Superior temporal gyrus (tissue), 1 donor: ENCODE measurements at regions not wholly inside any gene's neighbourhood (a gene's known extent, or its start where the extent isn't known, plus 50 kb on each side); places are given as distances from the start of the nearest gene placed in this dataset.
"Not testable (repeated sequence)": the region's sequence is repeated elsewhere in the genome, so short reads cannot be mapped to it uniquely, and the experiment has no call there.

ENCODE experiments used
- DNase-seq: peaks from one replicate; pipeline ENCODE4 v3.0.0-alpha.2; 2016; ENCODE audit errors: extremely low spot score

- no peak for DNase-seq
These were observed 1310.5 kb upstream of the CITED2 start for GRCh38 chr6:140684776-140685550.

DNA sequence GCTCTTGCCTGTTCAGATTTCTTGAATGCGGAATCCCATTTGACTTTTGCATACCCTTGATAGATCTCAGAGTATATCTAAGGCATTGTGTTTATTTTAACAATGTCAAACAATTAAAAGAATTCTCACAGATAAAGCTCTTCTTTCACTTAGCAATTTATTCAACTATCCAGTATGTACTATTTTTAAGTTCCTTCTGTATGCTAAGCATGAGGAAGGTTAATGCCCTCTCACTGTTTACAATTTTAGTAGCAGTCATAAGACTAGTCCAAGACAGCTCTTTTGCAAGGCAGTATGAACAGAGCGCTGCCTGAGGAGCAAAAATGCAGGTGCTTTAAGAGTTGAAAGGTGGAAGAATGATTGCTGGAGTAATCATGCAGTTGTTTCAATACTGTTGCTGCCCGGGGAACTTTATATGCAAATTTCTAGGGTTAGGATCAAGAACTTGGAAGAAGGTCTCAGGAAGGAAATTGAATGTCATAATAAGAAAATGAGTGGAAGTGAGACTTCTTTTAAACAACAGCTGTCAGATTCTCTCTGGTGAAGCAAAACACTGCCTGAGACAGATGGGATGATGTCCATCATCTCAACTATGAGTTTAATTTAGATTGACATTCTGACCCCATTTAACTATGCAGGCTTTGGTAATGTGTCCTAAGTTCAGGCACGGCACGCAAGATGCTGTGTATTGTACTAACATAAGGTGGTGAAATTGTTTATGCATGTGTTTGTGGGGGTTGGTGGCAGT is 1303.5 kb upstream of the CITED2 start:
- DNase-seq: no peak

DNA sequence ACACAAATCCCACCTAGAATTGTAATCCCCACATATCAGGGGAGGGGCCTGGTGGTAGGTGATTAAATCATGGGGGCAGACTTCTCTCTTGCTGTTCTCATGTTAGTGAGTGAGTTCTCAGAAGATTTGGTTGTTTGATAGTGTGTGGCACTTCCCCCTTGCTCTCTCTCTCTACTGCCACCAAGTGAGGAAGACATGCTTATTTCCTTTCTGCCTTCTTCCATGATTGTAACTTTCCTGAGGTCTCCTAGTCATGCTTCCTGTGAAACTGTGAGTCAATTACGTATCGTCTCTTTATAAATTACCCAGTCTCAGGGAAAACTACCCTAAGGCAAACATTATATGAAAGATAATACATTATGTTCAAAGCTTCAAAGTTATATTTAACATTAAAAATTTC is 1297.5 kb upstream of the CITED2 start:
- no peak for DNase-seq

GRCh38 chr6:140670021-140670420 is 1295.6 kb upstream of the CITED2 start:
- DNase-seq: no peak

GRCh38 chr6:140669321-140669720 is 1294.9 kb upstream of the CITED2 start:
- DNase-seq: no peak

DNA sequence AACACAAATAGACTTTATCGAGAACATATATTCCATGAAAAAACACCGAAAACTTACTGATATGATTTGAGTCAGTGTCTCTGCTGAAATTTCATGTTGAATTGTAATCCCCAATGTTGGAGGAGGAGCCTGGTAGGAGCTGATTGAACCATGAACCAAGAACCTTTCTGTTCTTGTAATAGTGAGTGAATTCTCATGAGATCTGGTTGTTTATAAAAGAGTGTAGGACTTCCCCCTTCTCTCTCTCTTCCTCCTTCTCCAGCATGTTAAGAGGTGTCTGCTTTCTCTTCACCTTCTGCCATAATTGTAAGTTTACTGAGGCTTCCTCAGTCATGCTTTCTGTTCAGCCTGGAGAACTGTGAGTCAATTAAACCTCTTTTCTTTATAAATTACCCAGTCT is 1289.3 kb upstream of the CITED2 start:
- DNase-seq: no peak

DNA sequence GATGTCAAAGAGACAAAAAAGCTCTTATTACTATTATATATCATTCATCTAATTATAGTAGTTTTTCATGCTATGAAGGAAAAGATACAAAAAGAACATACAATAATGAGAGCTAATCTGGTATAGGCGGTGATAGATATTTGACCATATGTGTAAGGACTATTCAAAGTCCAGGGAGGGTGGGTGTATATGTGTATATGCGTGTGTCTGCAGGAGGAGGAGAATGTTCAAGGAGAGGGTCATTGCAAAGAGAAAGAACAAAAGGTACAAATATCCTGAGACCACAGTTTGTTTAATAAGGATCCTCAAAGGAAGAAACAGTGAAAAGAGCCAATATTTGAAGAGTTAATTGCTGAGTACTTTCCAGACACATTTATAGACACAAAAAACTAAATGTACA is 1288.6 kb upstream of the CITED2 start:
- no peak for DNase-seq

DNA sequence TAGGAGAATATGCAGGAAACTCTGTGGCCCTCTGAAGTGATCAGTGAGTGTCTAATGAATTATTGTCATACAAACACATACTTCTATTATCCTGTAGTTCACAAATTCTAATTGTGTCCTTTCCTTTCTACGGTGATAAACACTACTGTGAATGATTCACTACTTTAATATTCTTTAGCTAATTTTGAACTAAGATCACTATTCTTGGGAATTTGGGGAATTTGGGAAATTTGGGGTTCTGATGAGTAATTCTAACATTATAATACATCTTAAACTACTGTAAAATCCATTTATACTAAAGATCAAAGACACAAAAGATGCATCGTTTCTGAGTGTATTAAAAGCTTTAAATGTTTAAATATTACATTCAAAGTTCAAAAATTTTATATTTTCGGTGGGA is 1287.2 kb upstream of the CITED2 start:
- DNase-seq: no peak

GRCh38 chr6:140660295-140660694 is 1285.8 kb upstream of the CITED2 start:
- DNase-seq: no peak

DNA sequence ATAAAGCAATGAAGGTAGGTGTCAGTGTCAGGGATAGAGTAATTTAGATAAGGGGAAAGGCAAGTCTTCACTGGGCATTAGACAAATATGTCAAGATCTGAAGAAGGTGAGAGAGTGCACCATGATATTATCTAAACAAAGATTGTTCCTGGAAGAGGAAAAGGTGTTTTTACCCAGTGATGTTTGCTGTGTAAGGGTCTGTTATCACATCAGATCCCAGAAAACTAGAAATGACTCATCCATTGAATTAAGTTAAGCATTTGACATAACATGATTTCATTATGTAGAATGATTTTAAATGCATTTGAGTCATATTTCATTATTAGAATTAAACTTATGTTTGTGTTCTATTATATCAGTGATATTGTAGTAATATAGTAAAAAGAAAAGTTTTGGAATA is 1279.5 kb upstream of the CITED2 start:
- DNase-seq: no peak

DNA sequence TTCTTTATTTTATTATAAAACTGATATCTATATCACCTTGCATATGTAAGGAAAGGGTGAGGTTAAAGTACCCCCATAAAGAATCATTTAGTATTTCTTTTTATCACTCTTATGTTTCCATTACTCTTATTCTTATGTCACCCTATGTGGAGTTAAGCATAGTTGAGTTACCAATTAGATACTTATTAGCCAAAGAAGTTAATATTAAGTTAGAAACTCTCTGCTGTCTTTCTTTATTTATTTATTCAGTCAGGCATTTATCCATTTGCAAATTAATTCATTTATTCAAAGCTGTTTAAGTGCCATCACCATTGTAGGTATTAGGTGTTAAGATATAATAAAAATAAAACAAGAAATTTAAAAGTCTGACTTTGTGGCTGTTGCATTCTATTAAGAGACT is 1279.1 kb upstream of the CITED2 start:
- DNase-seq: no peak

DNA sequence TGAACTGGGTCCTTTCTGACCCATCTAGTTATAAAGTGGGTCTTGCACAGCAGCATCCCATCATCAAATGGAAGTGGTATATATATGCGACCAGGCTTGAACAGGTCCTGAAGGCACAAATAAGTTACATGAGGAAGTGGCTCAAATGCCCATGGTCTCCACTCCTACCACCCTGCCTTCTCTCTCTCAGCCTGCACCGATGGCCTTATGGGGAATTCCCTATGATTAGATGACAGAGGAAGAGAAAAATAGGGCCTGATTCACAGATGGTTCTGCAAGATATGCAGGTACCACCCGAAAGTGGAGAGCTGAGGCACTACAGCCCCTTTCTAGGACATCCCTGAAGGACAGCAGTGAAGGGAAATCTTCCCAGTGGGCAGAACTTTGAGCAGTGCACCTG is 1275.1 kb upstream of the CITED2 start:
- DNase-seq: not testable (repeated sequence)

DNA sequence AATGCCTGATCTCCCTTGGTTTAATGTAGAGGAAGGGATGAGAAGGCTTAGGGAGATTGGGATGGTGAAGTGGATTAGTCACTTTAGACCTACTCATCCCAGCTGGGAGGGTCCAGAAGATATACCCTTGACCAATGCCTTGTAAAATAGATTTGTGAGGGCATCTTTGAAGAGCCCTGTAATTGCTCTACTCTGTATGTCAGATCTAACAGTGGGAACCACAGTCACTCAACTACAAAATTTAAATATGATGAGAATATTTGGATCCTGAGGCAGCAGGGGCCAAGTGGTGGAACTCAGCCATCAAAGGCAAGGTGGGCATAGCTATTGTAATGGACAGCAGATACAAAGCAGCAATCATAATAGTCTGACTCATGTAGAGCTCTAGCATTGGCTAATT is 1272.9 kb upstream of the CITED2 start:
- DNase-seq: not testable (repeated sequence)

DNA sequence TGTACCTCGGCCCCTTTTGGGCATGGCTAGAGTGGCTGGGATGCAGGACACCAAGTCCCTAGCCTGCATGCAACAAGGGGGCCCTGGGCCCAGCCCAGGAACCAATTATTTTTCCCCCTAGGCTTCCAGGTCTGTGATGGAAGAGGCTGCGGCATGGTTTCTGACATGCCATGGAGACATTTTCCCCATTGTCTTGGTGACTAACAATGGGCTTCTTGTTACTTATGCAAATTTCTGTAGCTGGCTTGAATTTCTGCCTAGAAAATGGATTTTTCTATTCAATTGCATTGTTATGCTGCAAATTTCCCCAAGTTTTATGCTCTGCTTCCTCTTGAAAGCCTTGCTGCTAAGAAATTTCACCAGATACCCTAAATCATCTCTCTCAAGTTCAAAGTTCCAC is 1269.6 kb upstream of the CITED2 start:
- peak; percentile 55 for DNase-seq

- no peak for DNase-seq
These were observed 1267.0 kb upstream of the CITED2 start for GRCh38 chr6:140641412-140641811.

GRCh38 chr6:140636908-140637402 is 1262.5 kb upstream of the CITED2 start:
- DNase-seq: no peak

DNA sequence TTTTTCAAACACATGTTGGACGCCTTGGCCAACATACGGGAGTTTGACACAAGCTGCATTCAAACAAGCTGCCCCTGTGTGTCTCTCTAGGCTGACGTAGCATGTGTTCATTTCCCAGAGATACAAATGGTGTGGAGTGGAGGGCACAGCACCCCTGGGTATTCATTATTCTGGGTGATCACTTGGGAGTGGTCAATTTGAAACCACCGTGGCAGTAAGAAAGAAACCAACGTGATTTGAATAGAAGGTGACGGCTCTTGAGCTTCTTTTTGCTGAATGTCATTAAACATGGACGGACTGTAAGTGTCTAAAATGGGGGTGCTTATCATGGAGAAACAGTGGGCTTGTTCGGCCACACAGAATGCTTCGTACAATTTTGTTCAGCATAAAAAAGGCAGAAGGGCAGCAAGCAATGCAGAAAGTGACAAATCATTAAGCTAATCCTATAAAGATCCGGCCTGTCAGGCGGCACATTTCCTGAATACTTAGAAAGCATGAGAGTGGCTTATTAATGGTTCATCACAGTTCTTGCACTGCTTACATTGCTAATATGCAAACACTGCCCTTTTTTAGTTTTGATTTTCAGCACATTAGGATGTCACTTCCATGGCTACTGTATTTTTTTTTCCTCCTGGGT is 1261.9 kb upstream of the CITED2 start:
- no peak for DNase-seq

DNA sequence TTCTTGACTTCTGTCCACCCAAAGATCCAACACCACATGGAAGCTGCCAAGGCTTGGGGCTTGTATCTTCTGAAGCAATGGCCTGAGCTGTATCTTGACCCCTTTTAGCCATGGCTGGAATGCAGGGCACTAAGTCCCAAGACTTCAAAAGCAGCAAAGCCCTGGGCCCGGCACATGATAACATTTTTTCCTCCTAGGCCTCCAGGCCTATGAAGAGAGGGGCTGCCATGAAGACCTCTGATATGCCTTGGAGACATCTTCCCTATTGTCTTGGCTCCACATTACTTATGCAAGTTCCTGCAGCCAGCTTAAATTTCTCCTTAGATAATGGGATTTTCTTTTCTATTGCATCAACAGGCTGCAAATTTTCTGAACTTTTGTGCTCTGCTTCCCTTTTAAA is 1252.6 kb upstream of the CITED2 start:
- no peak for DNase-seq

DNA sequence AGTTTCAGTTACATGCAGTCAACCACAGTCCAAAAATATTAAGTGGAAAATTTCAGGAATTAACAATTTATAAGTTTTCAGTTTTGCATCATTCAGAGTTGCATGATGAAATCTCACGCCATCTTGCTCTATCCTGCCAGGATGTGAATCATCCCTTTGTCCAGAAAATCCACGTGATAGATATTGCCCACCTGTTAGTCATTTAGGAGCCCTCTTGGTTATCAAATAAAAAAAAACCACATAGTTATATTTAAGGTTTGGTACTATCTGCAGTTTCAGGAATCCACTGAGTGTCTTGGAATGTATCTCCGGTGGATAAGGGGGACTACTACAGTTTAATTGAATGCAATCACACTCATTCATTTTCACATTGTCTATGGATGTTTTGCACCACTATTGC is 1249.0 kb upstream of the CITED2 start:
- no peak for DNase-seq

DNA sequence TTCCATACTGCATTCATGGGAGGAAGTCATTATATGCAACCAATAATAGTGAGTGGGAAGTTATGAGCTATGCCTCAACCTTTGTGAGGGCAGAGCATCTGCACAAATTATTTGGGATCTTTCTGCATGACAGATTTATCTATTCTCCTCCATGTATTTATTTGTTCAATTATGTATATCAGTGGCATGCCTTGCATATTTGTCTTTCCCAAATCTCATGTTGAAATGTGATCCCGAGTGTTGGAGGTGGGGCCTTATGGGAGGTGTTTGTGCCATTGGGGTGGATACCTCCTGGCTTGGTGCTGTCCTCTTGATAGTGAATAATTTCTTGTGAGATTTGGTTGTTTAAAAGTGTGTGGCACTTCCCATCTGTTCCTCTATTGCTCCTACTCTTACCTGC is 1246.0 kb upstream of the CITED2 start:
- no peak for DNase-seq

DNA sequence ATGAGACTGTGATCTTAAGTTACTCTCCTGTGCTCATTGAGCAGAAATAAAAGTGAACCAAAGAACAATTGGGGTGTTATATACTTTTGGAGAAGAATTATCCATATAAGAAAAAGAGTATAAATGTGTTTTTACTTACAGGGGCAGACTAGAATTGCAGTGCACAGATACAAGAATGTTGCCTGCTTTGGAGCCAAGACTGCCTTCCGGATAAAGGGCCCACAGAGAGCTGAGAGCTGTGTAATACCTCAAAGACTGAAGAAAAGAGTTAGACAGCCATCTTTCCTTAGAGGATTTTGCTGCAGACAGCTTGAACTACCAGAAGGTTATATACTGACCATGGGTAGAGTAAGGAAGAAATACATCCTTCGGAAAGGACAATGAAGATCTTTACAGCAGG is 1235.5 kb upstream of the CITED2 start:
- DNase-seq: no peak

DNA sequence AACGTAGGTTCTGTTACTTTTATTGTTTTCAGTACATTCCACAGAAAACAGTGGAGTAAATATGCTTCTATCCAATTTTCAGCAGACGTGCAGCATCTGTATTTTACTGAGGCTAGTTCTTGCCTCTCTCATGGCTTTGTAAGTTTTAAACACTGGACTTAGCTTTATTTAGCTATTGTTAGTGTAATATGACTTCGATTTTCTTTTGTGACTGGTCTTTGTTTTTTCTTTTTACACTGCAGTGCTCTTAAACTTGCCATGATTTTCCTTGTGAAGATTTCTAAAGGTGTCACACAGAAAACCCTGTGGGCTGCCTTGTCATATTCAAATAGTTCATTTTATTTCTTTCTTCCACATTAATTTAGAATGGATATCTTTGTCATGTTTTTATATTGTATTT is 1234.9 kb upstream of the CITED2 start:
- DNase-seq: no peak

DNA sequence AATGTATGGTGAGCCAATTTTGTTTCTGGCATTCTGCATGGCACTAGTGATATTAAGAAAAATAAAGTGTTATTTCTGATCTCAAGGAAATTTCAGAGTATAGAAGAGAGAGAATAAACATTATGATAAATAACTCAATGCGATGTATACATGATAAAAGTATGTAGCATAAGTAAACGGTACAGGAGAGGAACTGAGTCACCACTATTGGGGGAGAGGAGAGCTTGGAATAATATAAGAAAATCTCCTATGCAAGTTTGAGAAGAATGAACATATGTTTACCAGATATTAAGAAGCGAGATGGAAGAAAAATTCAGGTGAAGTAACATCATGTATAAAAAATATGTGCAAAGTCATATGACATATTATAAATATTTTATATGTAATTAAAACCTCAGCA is 1230.3 kb upstream of the CITED2 start:
- DNase-seq: no peak
